DMS 273 treated with DMSO at 0.1 percent for 48 hours (cell line): ENCODE measurements at regions not wholly inside any gene's neighbourhood (a gene's known extent, or its start where the extent isn't known, plus 50 kb on each side); places are given as distances from the start of the nearest gene placed in this dataset.

Source experiments
- DNase-seq: peaks from one replicate; lab custom pipeline; 2025; lab: John Stamatoyannopoulos, UW

- DNase-seq, result no peak
Observed at GRCh38 chr2:212695426-212695825, 156.8 kb upstream of the ERBB4 start.

DNA sequence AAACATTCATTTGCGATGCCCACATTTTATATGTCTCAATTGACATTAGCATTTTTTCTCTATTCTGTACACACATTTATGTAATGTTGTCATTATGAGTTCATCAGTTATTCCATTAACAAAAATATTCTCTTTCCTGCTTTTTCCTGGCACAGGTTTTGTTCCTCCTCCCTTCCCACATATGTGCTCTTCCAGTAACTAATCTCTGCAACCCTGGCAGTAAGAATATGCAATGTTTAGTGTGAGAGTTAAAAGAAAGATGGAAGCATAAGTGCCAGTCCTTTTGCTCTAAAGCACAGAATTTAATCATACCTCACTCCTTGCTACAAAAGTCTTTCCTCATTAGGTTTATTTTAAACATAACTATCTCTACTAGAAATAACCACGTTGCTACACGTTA is 155.8 kb upstream of the ERBB4 start:
- DNase-seq, result no peak

DNA sequence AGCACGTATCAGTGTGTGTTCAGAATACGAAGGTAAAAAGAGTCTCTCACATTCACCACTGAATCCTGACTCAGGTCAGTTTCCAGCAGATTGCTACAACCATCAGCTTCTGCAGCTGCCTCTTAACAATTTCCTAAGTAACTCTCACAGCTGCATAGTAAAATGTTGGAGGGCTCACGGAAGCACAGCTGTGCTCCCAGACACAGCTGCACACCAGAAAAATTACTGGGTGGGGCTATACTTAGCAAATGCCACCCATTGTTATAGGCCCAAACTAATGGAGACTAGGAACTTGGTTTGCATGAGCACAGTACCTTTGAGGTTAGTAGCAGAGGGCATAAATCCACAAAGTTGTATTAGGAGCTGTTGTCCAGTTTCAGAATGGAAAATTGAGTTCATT is 153.9 kb upstream of the ERBB4 start:
- DNase-seq, result no peak

DNA sequence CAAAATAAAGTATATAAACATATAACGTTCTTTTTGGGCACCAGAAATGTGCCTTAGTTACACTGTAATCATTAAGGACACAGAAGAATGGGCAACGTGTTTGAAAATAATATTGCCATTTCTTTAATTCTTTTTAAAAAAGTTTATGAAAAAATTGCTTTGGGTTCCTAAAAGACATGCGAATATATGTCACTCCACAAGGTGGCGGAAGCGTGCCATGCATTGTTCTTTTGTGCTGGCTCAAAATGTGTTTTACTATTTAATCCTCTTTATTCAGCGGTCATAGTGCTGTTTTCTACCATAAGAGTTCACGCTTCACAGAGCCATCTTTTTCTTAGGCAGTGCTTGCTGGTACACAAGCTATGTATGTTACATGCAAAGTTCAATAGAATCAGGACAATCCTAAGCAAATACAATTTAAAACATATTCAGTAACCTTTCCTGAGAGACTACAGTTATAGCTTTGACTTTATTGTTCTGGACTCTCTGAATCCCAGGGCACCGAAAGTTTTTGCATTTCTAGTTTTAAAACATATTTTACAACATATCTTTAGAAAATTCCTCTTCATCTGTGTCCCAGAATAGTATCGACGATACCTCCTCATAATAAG is 147.8 kb upstream of the ERBB4 start:
- peak; percentile 14 for DNase-seq

DNA sequence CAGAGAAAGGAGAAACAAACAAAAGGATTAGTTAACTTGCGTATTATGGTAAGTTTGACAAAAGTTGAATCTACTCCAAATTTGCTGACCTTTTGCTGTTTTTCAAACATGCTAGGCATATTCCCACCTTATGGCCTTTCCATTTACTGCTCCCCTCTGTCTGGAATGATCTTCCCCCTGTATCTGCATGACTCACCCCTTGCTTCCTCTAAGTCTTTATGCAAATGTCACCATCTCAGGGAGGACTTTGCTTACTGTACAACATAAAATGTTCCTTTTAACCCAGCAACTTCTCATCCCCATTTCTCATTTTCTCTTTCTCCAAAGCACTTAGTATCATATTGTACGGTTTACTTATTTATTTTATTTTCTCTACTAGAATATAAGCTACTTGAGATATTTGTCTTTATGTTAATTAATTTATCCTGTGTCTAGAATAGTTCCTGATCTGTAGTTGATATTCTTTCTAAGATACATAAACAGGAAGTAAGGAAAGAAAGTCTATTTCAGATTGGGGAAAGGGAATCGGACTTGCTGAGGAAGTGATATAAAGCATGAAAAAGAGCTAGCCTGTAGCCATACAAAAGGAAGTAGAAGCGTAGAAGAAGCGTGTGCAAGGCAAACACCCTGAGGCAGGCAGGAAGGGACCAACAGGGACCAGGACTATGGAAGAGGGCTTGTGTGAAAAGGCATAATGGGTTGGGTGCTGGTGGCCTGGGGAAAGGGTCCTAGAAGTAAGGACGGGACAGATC is 144.9 kb upstream of the ERBB4 start:
- no peak for DNase-seq

GRCh38 chr2:212682937-212683336 is 144.3 kb upstream of the ERBB4 start:
- DNase-seq, result no peak

DNA sequence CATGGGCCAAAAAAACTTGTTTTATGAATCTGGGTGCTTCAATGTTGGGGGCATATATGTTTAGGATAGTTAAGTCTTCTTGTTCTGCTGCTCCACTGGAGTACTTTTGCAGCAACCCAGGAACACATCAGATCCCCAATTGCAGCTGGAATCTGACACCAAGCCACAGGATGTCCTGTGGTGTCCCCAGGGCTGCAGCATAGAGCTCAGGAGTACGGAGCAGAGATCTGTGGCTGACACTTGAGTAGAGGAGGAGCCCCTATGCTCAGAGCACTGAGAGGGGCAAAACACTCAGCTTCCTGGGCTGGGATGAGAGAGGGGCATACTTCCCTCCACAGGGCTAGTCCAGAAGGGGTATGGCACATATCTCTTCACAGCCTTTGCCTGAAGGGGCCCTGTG is 138.9 kb upstream of the ERBB4 start:
- DNase-seq, result no peak

DNA sequence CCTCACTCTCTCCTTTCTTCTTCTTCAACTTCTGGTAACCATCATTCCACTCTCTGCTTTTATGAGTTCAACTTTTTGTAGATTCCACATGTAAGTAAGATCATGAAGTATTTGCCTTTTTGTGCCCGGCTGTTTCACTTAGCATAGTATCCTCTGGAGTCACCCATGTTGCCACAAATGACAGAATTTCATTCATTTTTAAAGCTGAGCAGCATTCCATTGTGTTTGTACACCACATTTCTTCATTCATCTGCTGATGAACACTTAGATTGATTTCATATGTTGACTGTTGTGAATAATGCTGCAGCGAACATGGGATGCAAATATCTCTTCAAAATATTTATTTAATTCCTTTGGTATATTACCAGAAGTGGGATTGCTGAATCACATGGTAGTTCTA is 133.6 kb upstream of the ERBB4 start:
- no peak for DNase-seq

- no peak for DNase-seq
Observed at GRCh38 chr2:212669761-212670160, 131.2 kb upstream of the ERBB4 start.

- no peak for DNase-seq
Observed at GRCh38 chr2:212667751-212668316, 129.2 kb upstream of the ERBB4 start.

DNA sequence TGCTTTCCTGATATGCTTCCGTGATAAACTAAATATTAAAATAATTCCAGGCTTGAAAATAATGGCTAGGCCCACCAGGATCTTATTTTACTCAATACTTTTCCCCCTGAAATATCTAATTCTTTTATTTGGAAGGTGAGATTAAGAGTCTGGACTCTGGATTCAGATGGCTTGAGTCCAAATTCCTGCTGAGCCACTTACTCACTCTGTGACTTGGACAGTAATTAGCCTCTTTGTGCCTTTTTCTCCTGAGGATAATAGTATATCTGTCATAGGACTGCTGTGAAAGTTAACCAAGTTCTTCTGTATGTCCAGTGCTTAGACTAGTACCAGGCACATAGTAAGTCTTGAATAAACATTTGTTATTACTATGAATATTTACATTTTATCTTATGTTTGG is 127.3 kb upstream of the ERBB4 start:
- no peak for DNase-seq

DNA sequence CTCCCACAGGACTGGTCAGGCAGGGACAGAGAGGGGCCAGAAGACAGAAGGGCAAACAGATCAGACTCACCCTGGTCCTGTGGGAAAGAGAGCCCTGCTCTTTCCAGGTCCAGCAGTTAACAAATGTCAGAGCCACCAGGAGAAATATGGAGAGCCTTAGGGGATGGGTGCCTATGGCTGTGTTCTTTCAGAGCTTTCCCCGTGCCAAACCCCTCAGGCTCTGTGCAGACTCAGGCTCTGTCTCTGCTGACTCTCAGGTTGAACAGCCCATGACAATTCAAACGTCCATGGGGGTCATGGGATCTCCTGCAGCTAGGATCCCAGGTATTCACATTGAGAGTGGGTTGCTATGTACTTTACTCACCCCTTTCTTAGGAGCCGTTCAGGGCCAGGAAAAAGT is 120.8 kb upstream of the ERBB4 start:
- DNase-seq, result no peak

- no peak for DNase-seq
Observed at GRCh38 chr2:212649646-212650045, 111.0 kb upstream of the ERBB4 start.

- no peak for DNase-seq
Observed at GRCh38 chr2:212646698-212647366, 108.2 kb upstream of the ERBB4 start.

DNA sequence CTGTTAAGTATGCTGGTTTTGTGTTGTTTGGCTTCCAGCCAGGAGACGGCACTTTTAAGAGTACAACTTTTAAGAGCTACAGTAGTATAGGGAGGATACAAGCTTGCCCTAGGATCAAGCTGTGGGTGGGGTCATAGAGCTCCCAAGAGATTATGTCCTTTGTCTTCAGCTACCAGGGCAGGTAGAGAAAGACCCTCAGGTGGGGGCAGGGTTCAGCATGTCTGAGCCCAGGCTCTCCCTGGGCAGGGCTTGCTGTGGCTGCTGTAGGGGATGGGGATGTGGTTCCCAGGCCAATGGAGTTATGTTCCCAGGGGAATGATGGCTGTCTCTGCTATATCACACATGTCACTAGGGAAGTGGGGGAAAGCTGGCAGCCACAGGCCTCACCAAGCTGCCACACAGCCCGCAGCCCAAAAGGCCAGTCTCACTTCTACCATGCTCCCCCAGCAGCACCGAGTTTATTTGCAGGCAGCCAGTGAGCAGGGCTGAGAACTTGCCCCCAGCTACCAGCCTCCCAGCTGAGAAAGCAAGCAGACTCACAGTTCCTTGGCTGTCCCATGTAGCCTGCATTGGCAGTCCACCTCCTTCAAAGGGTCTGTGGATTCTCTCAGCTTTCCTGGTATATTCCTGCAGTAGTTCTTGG is 105.7 kb upstream of the ERBB4 start:
- DNase-seq, result no peak

DNA sequence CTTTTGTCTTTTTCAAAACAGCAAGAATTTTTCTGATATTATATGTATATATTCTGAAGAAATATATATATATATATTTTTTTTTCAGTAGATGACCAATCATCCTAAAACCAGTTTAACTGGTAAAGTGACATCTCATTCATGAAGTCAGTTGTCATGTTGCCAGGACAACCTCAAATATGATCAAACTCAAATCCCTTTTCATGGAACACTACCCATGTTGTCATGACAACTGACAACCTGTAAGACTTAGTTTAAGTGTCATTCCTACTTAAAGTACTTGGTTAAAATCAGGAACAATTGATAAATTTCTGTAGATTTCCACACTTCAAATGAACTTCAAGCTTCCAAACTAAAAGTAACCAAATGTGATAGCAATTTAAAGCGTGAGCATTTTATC is 101.8 kb upstream of the ERBB4 start:
- no peak for DNase-seq

DNA sequence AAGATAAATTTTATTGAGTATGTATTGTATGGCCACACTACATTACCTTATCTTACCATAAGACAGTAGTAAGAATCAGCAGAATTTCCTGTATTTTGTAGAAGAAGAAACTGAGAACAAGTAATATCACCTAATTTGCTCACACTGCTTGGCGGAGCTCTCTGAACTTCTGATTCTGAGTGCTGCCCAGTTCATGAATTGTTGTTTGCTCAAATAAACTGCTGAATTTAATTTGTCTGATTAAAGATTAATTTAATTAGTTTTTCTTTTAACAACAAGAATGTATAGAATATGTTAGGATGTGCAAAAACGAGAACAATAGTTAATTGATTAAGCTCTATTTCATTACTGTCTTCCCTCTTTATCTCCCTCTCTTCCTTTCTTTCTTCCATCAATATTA is 100.1 kb upstream of the ERBB4 start:
- DNase-seq, result no peak

- no peak for DNase-seq
Observed at GRCh38 chr2:212628586-212628985, 90.0 kb upstream of the ERBB4 start.

DNA sequence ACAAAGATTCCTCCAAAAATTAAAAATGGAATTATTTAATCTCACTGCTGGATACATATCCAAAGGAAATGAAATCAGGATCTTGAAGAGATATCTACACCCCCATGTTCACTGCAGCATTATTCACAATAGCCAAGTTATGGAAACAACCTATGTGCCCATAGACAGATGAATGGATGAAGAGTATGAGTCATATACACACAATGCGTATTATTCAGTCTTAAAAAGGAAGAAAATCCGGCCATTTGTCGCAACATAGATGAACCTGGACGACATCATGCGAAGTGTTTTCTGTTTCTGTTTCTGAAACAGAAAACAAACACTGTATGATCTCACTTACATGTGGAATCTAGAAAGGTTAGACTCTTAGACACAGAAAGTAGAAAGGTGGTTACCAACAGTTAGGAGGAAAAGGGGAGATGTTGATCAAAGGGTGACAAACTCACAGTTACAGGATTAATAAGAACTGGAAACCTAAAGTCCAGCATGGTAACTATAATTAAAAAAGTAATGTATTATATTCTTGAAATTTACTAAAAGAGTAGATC is 87.8 kb upstream of the ERBB4 start:
- DNase-seq, result no peak

- DNase-seq, result no peak
Observed at GRCh38 chr2:212619954-212620353, 81.4 kb upstream of the ERBB4 start.

DNA sequence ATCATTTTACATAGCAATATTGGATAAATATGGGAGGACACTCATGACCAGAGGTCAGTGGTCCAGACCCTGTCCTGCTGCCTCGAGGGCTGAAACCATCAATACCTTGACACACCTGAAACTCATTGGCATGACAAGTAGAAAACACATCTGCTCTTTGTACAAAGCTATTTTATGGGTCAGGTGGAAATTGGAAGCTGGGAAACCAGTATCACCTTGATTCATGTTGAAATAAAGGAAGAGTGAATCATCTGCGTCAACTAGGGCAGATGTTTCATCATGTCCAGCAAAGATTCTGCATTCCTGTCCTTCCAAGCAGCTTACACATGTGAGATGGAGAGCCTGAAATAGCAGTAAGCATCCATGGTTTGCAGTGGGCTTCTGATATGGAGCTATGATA is 80.0 kb upstream of the ERBB4 start:
- no peak for DNase-seq

DNA sequence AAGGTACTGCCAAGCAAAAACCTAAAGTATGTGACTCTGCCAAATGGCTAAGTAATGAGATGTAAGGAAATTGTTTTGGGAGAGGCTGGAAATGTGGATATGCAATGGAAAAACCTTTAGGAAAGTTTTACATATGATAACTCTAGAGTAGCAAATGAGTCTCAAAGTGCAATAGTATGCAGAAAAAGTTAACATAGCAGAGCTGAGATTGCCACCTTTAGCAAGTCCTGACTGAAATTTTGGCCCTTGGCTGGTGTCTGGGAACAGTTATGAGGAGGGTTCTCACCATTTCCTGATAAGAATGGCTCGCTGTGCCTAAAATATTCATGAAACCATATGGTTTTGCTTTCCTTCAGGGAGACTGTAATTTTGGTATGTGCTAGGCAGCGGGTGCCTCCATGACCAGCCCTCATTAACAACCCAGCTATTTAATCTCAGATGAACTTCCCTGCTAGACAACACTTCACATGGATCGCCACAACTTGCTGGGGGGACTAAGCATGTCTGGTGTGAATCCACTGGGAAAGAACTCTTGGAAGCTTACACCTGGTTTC is 72.3 kb upstream of the ERBB4 start:
- DNase-seq, result peak; percentile 6
